Transverse colon (tissue), 4 donors: ENCODE measurements at regions not wholly inside any gene's neighbourhood (a gene's known extent, or its start where the extent isn't known, plus 50 kb on each side); places are given as distances from the start of the nearest gene placed in this dataset.

Experiments
- EP300 ChIP-seq: sonication (generic); formaldehyde crosslinking; IDR thresholded peaks from one replicate; pipeline ENCODE4 v1.6.1; 2017; ENCODE audit warnings: antibody characterized with exemption, low read depth
- POLR2A ChIP-seq: fragments of 450-650 bp; IDR thresholded peaks from one replicate; pipeline ENCODE4 v1.6.1; 2016; ENCODE audit warnings: antibody characterized with exemption, mild to moderate bottlenecking, moderate library complexity
- POLR2AphosphoS5 ChIP-seq, 3 donors: sonication (generic); formaldehyde crosslinking; IDR thresholded peaks; one replicate each; pipeline ENCODE4 v1.6.1; 2016; ENCODE audit warnings: antibody characterized with exemption in 3 of 3
- TF ChIP-seq, protein P1 (sequence below), 5 experiments: fragments of 200-600 bp in 3 of 5; fragments of 450-650 bp in 2 of 5; sonication (generic) in 3 of 5; IDR thresholded peaks; 1 replicate in 2 of 5; 2 replicates in 3 of 5; pipeline ENCODE4 v1.5.1; 2016 to 2017; ENCODE audit warnings: antibody characterized with exemption in 5 of 5, inconsistent platforms in 3 of 5, mild to moderate bottlenecking in 2 of 5, moderate library complexity in 1 of 5

DNA sequence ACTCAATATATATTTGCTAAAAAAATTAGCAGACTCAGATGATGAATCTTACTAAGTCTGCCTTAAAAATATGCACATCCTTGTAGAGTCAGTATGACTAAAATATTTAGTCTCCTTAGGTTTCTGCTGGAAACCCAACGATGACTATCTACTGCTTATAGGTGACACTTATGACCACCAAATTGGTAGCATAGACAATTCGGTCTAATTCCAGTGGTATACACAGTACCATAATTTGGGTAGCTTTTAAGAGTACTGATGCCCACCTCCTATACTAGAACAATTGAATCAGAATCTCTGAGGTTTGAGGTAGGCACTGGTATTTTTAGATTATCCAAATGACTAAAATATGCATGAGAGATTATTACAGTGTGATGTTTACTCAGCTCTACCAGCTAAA, 740.8 kb upstream of the ZEB2 start:
- TF ChIP-seq POLR2AphosphoS5 (IDR thresholded peaks at IDR 0.05) (no peak), POLR2A (no peak), EP300 (no peak)
- TF ChIP-seq, protein P1, sequence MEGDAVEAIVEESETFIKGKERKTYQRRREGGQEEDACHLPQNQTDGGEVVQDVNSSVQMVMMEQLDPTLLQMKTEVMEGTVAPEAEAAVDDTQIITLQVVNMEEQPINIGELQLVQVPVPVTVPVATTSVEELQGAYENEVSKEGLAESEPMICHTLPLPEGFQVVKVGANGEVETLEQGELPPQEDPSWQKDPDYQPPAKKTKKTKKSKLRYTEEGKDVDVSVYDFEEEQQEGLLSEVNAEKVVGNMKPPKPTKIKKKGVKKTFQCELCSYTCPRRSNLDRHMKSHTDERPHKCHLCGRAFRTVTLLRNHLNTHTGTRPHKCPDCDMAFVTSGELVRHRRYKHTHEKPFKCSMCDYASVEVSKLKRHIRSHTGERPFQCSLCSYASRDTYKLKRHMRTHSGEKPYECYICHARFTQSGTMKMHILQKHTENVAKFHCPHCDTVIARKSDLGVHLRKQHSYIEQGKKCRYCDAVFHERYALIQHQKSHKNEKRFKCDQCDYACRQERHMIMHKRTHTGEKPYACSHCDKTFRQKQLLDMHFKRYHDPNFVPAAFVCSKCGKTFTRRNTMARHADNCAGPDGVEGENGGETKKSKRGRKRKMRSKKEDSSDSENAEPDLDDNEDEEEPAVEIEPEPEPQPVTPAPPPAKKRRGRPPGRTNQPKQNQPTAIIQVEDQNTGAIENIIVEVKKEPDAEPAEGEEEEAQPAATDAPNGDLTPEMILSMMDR (IDR thresholded peaks at IDR 0.05), result no peak
